Progenitor cell of endocrine pancreas (in vitro differentiated cells): ENCODE measurements at regions not wholly inside any gene's neighbourhood (a gene's known extent, or its start where the extent isn't known, plus 50 kb on each side); places are given as distances from the start of the nearest gene placed in this dataset.

Experiments
- DNase-seq: peaks from one replicate; pipeline ENCODE4 v3.0.0; 2021; ENCODE audit warnings: low spot score; ENCODE audit not compliant: unreplicated experiment
- H3K27ac Mint-ChIP-seq: 2 replicates; pipeline ENCODE4 v1.8.0; 2021; ENCODE audit warnings: mild to moderate bottlenecking, moderate library complexity, mixed read lengths
- H3K27me3 Mint-ChIP-seq: 2 replicates; pipeline ENCODE4 v1.8.0; 2021; ENCODE audit warnings: mixed read lengths
- H3K36me3 Mint-ChIP-seq: 2 replicates; pipeline ENCODE4 v1.8.0; 2022; ENCODE audit warnings: mixed read lengths; ENCODE audit not compliant: insufficient read depth
- H3K4me1 Mint-ChIP-seq: 2 replicates; pipeline ENCODE4 v1.8.0; 2021; ENCODE audit warnings: low read depth, mixed read lengths
- H3K4me3 Mint-ChIP-seq: 2 replicates; pipeline ENCODE4 v1.8.0; 2021; ENCODE audit warnings: low read depth, mild to moderate bottlenecking, moderate library complexity, mixed read lengths
- H3K9me3 Mint-ChIP-seq: 2 replicates; pipeline ENCODE4 v1.8.0; 2021; ENCODE audit warnings: low read depth, mixed read lengths
- TF ChIP-seq, protein P1 (sequence below): fragments of 200-600 bp; sonication (generic); IDR thresholded peaks from one replicate; pipeline ENCODE4 v1.5.0; 2021; ENCODE audit warnings: antibody characterized with exemption, mild to moderate bottlenecking; ENCODE audit not compliant: unreplicated experiment

DNA sequence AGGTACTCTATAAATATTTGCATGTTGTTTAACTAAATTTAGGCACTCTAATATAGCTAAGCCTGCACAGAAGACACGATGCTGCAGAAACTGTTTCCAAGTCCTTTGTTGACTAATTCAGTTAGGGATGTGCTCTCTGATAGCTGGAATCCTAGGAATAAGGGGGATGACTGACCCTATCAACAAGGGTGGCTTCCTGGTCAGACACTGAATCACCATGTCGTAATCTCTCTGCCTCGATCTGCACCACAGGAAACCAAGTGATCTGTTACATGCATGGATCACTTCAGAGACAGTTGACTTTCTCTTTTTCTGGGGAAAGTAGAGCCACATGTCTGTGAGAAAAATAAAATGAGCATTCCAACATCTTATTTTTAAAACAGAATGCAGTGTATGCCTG lies 169.1 kb downstream of the GUCY2F start:
- peaks cover 8% of the 10 kb centered on the region for H3K9me3 Mint-ChIP-seq
- H3K4me1 Mint-ChIP-seq = no peaks in the 10 kb centered on the region
- H3K36me3 Mint-ChIP-seq = peaks cover 2% of the 10 kb centered on the region
- no peak for DNase-seq
- no peaks in the 10 kb centered on the region for H3K27me3 Mint-ChIP-seq
- TF ChIP-seq, protein P1, sequence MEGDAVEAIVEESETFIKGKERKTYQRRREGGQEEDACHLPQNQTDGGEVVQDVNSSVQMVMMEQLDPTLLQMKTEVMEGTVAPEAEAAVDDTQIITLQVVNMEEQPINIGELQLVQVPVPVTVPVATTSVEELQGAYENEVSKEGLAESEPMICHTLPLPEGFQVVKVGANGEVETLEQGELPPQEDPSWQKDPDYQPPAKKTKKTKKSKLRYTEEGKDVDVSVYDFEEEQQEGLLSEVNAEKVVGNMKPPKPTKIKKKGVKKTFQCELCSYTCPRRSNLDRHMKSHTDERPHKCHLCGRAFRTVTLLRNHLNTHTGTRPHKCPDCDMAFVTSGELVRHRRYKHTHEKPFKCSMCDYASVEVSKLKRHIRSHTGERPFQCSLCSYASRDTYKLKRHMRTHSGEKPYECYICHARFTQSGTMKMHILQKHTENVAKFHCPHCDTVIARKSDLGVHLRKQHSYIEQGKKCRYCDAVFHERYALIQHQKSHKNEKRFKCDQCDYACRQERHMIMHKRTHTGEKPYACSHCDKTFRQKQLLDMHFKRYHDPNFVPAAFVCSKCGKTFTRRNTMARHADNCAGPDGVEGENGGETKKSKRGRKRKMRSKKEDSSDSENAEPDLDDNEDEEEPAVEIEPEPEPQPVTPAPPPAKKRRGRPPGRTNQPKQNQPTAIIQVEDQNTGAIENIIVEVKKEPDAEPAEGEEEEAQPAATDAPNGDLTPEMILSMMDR = no peak
- no peak overlapping the region for H3K27ac Mint-ChIP-seq
- no peak overlapping the region for H3K4me3 Mint-ChIP-seq

DNA sequence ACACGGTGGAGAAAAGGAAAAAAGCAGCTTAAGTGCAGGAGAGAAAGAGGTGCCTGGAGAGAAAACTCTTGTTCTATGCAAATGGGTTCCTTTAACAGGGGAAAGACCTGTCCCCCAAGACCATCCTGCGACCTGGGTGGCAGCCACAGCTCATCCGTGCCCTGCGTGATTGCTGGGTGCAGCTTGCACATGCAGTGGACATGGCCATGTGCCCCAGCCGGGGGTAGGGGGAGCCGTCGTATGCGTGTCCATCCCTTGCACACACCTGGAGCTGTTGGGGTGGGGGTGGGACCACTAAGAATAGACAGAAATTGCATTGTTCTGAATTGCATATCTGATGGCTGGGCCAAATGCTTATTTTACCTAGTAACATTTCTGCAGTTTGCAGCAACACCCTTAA lies 171.9 kb downstream of the GUCY2F start:
- no peak overlapping the region for H3K4me3 Mint-ChIP-seq
- no peaks in the 10 kb centered on the region for H3K9me3 Mint-ChIP-seq
- H3K4me1 Mint-ChIP-seq = no peaks in the 10 kb centered on the region

DNA sequence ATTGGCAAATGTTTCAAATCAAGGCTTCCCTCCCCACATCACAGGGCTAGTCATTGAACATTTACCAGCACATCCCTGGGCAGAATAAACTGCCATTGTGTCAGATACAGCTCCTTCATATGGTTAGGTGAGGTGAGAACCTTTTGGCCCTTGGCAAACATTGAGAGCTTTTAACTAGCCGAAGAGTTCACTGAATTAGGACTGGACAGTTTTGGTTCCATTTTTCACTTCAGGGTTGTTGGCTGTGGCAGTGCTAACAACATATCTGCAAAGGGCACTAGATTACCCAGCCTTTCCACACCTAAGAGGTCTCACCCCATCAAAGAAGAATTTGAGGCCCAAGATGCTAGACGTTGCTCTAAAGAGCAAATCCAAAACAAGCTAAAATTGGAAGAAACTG lies 180.7 kb downstream of the GUCY2F start:
- Mint-ChIP-seq H3K36me3 (no peaks in the 10 kb centered on the region), H3K27ac (no peak overlapping the region), H3K4me3 (no peak overlapping the region), H3K27me3 (no peaks in the 10 kb centered on the region), H3K9me3 (no peaks in the 10 kb centered on the region), H3K4me1 (peaks cover 8% of the 10 kb centered on the region)
- TF ChIP-seq, protein P1 = no peak
- DNase-seq = no peak

More for the DNA sequence above, 171.9 kb downstream of the GUCY2F start:
- DNase-seq = no peak
- Mint-ChIP-seq H3K27ac (no peak overlapping the region), H3K27me3 (no peaks in the 10 kb centered on the region), H3K36me3 (no peaks in the 10 kb centered on the region)
- TF ChIP-seq, protein P1 = no peak

DNA sequence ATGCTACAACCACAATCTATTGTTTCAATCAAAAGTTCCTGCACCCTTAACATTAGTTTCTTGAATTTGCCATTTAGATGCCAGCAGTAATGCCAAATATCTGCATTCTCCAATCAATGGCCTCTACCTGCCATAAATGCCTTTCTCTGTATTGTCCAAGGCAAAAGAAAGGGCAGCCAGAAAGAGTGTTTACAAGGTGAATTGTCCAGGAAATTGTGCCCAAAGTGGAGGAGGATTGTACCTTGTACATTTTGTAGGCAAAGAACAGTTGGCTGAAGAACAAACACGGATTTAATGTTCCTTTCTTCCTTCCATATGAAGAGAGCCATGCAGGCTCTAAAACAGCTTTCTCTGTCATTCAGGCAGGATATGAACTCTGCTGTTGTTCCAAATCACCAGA lies 181.5 kb downstream of the GUCY2F start:
- TF ChIP-seq, protein P1 = no peak
- DNase-seq = no peak
- H3K27ac Mint-ChIP-seq = no peak overlapping the region
- no peaks in the 10 kb centered on the region for H3K36me3 Mint-ChIP-seq
- peaks cover 8% of the 10 kb centered on the region for H3K4me1 Mint-ChIP-seq
- no peaks in the 10 kb centered on the region for H3K27me3 Mint-ChIP-seq
- no peaks in the 10 kb centered on the region for H3K9me3 Mint-ChIP-seq
- H3K4me3 Mint-ChIP-seq = no peak overlapping the region

DNA sequence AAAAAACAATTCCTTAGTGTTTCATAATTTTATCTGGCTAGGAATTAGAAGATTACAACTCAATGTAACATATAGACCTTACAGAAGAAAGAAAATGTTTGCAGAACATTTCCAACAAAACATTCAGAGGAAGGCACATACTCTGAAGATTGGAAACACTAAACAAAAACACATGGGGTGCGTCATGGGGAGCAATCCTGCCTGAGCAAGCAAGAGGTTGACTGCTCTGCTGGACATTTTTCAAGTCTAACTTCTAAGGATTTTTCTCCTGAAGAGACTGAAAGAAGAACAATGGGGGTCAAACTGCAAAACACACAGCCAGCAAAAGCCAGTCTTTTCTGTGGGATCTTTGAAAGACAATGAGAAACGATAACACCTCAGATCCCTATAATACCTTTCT lies 182.8 kb downstream of the GUCY2F start:
- no peaks in the 10 kb centered on the region for H3K36me3 Mint-ChIP-seq
- TF ChIP-seq, protein P1 = no peak
- no peak for DNase-seq

More for the DNA sequence above, 182.8 kb downstream of the GUCY2F start:
- no peaks in the 10 kb centered on the region for H3K9me3 Mint-ChIP-seq
- H3K4me3 Mint-ChIP-seq = no peak overlapping the region
- no peaks in the 10 kb centered on the region for H3K27me3 Mint-ChIP-seq
- no peak overlapping the region for H3K27ac Mint-ChIP-seq
- peaks cover 8% of the 10 kb centered on the region for H3K4me1 Mint-ChIP-seq
